ENCODE measurements at regions not wholly inside any gene's neighbourhood (a gene's known extent, or its start where the extent isn't known, plus 50 kb on each side); places are given as distances from the start of the nearest gene placed in this dataset.

DNA sequence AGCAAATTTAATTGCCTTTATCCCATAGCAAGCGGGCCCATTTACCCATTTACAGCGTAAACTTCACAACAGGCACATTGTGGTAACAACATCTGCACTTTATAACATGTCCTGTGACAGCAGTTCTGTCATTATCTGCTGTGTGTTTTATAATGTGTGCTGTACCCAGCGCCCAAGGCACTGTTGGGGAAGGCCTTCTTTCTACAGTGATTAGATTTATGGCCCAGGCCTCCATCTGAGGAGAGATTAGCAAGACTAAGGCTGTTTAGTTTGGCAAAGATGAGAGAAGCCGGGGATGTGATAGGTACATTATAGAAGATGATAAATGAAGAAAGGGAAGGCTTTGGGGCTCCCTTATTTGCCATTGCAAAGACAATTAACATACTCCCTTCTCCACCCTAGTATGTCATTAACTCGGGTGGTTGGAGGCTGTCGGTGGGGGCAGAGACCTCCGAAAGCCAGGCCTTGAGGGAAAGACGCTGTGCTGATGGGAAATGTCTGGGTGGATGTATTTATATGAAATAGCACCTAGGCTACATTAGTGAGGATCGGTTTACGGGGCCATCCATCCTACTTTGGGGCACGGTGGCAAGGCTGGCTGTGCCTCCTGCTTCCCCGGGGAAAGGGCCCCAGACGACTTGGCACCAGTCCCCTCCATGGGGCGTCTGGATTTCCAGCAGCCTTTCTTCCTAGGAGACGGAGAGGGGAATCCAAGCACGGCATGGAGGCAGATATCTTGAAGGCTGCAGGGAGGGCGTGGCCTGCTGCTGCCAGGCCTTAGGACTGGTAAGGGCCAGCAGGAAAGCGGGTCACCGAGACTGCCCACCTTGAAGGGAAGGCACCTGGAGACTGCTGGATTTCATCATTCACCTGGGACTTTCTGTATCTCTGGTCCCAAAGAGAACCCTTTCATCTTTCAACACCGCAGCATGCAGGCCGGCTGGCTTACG, 64.3 kb upstream of the PTCH1 start:
- H3K9me3 Mint-ChIP-seq = no peaks in the 10 kb centered on the region
- DNase-seq (no peak), ATAC-seq (no peak)
- peaks cover 1% of the 10 kb centered on the region for H3K27me3 Mint-ChIP-seq
- TF ChIP-seq, protein P1, sequence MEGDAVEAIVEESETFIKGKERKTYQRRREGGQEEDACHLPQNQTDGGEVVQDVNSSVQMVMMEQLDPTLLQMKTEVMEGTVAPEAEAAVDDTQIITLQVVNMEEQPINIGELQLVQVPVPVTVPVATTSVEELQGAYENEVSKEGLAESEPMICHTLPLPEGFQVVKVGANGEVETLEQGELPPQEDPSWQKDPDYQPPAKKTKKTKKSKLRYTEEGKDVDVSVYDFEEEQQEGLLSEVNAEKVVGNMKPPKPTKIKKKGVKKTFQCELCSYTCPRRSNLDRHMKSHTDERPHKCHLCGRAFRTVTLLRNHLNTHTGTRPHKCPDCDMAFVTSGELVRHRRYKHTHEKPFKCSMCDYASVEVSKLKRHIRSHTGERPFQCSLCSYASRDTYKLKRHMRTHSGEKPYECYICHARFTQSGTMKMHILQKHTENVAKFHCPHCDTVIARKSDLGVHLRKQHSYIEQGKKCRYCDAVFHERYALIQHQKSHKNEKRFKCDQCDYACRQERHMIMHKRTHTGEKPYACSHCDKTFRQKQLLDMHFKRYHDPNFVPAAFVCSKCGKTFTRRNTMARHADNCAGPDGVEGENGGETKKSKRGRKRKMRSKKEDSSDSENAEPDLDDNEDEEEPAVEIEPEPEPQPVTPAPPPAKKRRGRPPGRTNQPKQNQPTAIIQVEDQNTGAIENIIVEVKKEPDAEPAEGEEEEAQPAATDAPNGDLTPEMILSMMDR (IDR thresholded peaks at IDR 0.05) = no peak
- H3K4me3 Mint-ChIP-seq = no peak overlapping the region
- POLR2A ChIA-PET = no interaction called here
- intact Hi-C loops (cut with micrococcal nuclease) = no loop called here
- no peaks in the 10 kb centered on the region for H3K4me1 Mint-ChIP-seq (ENCODE audit: low read depth)
- CTCF ChIA-PET = no interaction called here
- H3K27ac Mint-ChIP-seq = no peak overlapping the region
- no peaks in the 10 kb centered on the region for H3K36me3 Mint-ChIP-seq (ENCODE audit: low read depth)

DNA sequence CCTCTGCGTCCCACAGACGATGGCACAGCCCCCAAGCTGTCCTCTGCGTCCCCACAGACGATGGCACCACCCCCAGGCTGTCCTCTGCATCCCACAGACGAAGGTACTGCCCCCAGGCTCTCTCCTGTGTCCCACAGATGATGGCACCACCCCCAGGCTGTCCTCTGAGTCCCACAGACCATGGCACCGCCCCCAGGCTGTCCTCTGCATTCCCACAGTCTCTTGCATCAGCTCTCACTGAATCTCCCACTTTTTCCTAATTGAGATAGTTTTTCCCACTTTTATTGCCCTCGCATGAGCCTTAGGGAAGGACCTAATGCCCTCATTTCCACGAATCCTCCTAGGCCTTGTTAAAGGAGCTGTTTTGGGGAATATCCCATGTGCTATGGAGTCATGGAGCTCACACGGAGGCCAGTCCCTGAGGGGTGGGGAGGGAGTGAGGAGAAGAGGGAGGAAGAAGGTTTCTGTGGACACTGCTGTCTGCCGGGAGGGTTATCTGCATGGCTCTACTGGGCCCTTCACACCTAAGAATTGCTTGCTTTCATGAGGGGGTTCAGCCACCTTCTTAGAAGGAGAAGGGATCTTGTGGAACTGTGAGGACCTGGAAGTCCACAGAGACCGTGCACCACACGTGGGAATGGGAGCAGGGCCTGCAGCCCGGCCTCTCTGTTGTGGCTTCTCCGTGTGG, 58.2 kb upstream of the PTCH1 start:
- POLR2A ChIA-PET = interaction anchor here (0.6 kb wide), 1 partner anchor 639 kb away, joined by 3 read pairs; no protein-coding TSS in a partner anchor
- CTCF ChIA-PET = no interaction called here

DNA sequence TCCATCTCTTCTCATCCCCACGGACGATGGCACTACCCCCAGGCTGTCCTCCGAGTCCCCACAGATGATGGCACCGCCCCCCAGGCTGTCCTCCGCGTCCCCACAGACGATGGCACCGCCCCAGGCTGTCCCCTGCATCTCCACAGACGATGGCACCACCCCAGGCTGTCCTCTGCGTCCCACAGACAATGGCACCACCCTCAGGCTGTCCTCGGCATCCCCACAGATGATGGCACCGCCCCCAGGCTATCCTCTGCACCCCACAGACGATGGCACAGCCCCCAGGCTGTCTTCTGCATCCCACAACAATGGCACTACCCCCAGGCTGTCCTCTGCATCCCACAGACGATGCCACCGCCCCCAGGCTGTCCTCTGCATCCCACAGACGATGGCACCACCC, 57.4 kb upstream of the PTCH1 start:
- H3K4me3 Mint-ChIP-seq = no peak overlapping the region
- H3K27ac Mint-ChIP-seq = no peak overlapping the region
- TF ChIP-seq, protein P1 (IDR thresholded peaks at IDR 0.05) = no peak
- intact Hi-C loops (cut with micrococcal nuclease) = no loop called here
- ATAC-seq (no peak), DNase-seq (peak; percentile 49)
- no peaks in the 10 kb centered on the region for H3K9me3 Mint-ChIP-seq
- POLR2A ChIA-PET = no interaction called here
- H3K27me3 Mint-ChIP-seq = peaks cover 38% of the 10 kb centered on the region
- CTCF ChIA-PET = interaction anchor here (0.7 kb wide), 1 partner anchor 238 kb away, joined by 3 read pairs; no protein-coding TSS in a partner anchor
- no peaks in the 10 kb centered on the region for H3K36me3 Mint-ChIP-seq (ENCODE audit: low read depth)
- peaks cover 14% of the 10 kb centered on the region for H3K4me1 Mint-ChIP-seq (ENCODE audit: low read depth)

More for the DNA sequence above, 58.2 kb upstream of the PTCH1 start:
- Mint-ChIP-seq H3K9me3 (no peaks in the 10 kb centered on the region), H3K36me3 (ENCODE audit: low read depth) (no peaks in the 10 kb centered on the region), H3K27me3 (peaks cover 31% of the 10 kb centered on the region), H3K27ac (no peak overlapping the region), H3K4me3 (no peak overlapping the region), H3K4me1 (ENCODE audit: low read depth) (peaks cover 11% of the 10 kb centered on the region)
- ATAC-seq (no peak), DNase-seq (no peak)
- TF ChIP-seq, protein P1 (IDR thresholded peaks at IDR 0.05) = no peak
- intact Hi-C loops (cut with micrococcal nuclease) = no loop called here

DNA sequence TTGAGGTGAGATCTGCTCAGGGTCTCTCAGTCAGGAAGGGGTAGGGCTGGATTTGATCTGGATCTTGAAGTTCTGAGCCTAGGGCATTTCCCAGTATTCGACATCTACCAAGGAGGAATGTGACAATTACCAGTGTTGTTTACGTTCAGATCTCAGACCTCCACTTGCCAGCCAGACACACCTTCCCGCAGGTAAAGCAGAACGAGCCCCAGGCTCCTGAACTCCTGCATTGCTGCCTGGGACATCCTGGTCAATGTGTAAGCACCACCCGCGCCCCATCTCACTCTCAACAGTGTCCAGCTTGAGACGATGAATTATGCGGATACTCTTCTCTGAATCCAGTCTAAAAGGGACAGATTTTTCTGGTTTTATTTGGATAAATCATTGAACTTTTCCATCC, 56.7 kb upstream of the PTCH1 start:
- ATAC-seq (no peak), DNase-seq (no peak)
- H3K27ac Mint-ChIP-seq = no peak overlapping the region
- H3K27me3 Mint-ChIP-seq = peaks cover 43% of the 10 kb centered on the region
- no peaks in the 10 kb centered on the region for H3K36me3 Mint-ChIP-seq (ENCODE audit: low read depth)
- H3K4me3 Mint-ChIP-seq = no peak overlapping the region
- H3K4me1 Mint-ChIP-seq (ENCODE audit: low read depth) = peaks cover 14% of the 10 kb centered on the region
- ChIA-PET POLR2A (no interaction called here), CTCF (interaction anchor here (0.7 kb wide), 1 partner anchor 237 kb away, joined by 3 read pairs; no protein-coding TSS in a partner anchor)
- H3K9me3 Mint-ChIP-seq = no peaks in the 10 kb centered on the region
- TF ChIP-seq, protein P1 (IDR thresholded peaks at IDR 0.05) = no peak
- intact Hi-C loops (cut with micrococcal nuclease) = no loop called here
